RWPE2 (cell line): ENCODE measurements at regions not wholly inside any gene's neighbourhood (a gene's known extent, or its start where the extent isn't known, plus 50 kb on each side); places are given as distances from the start of the nearest gene placed in this dataset.

Experiments
- ATAC-seq: fragments of 200-7000 bp; cut with Tn5 transposase; 3 replicates; pipeline ENCODE4 v1.9.1; 2021; ENCODE audit warnings: low read depth
- DNase-seq: peaks from one replicate; pipeline ENCODE4 v3.0.0-alpha.2; 2020; ENCODE audit warnings: low spot score
- H3K27ac ChIP-seq: fragments of 450-650 bp; 2 replicates; pipeline ENCODE4 v1.5.1; 2017; ENCODE audit warnings: mild to moderate bottlenecking; ENCODE audit not compliant: poor library complexity, severe bottlenecking
- H3K27me3 ChIP-seq: fragments of 250-450 bp; sonication (Bioruptor Pico); 2 replicates; pipeline ENCODE4 v1.5.1; 2021; ENCODE audit warnings: mild to moderate bottlenecking, moderate library complexity; ENCODE audit not compliant: insufficient read depth, poor library complexity, severe bottlenecking
- H3K36me3 ChIP-seq: fragments of 250-450 bp; sonication (Bioruptor Pico); 2 replicates; pipeline ENCODE4 v1.5.1; 2020; ENCODE audit warnings: low read depth, mild to moderate bottlenecking, moderate library complexity
- H3K4me1 ChIP-seq: fragments of 250-450 bp; sonication (Bioruptor Pico); 2 replicates; pipeline ENCODE4 v1.5.1; 2021; ENCODE audit warnings: mild to moderate bottlenecking, moderate library complexity; ENCODE audit not compliant: insufficient read depth, poor library complexity, severe bottlenecking
- H3K4me3 ChIP-seq: fragments of 250-450 bp; sonication (Bioruptor Pico); 2 replicates; pipeline ENCODE4 v1.5.1; 2021; ENCODE audit warnings: mild to moderate bottlenecking, moderate library complexity; ENCODE audit not compliant: severe bottlenecking
- H3K9me3 ChIP-seq: fragments of 250-450 bp; sonication (Bioruptor Pico); 2 replicates; pipeline ENCODE4 v1.5.1; 2021; ENCODE audit warnings: mild to moderate bottlenecking, moderate library complexity; ENCODE audit not compliant: severe bottlenecking
- CTCF ChIP-seq: fragments of 450-650 bp; IDR thresholded peaks from one replicate; pipeline ENCODE4 v1.5.1; 2017; ENCODE audit warnings: mild to moderate bottlenecking, moderate library complexity; ENCODE audit not compliant: poor library complexity, severe bottlenecking

- H3K9me3 ChIP-seq, result no peaks in the 10 kb centered on the region
- no peaks in the 10 kb centered on the region for H3K36me3 ChIP-seq
- DNase-seq (no peak), ATAC-seq (peak; percentile 76)
- no peak overlapping the region for H3K4me3 ChIP-seq
- H3K27me3 ChIP-seq, result no peaks in the 10 kb centered on the region
- no peak for TF ChIP-seq CTCF
- no peak overlapping the region for H3K27ac ChIP-seq
- no peaks in the 10 kb centered on the region for H3K4me1 ChIP-seq
These were observed 129.3 kb upstream of the RASSF8 start for GRCh38 chr12:25829192-25829591.

GRCh38 chr12:25830456-25830855 lies 128.0 kb upstream of the RASSF8 start:
- no peaks in the 10 kb centered on the region for H3K4me1 ChIP-seq
- H3K36me3 ChIP-seq, result no peaks in the 10 kb centered on the region
- H3K9me3 ChIP-seq, result no peaks in the 10 kb centered on the region
- H3K27ac ChIP-seq, result no peak overlapping the region
- ATAC-seq (no peak), DNase-seq (no peak)
- TF ChIP-seq CTCF, result no peak
- no peak overlapping the region for H3K4me3 ChIP-seq
- H3K27me3 ChIP-seq, result no peaks in the 10 kb centered on the region

- no peak for DNase-seq
- Histone ChIP-seq H3K4me1 (no peaks in the 10 kb centered on the region), H3K27ac (no peak overlapping the region), H3K9me3 (no peaks in the 10 kb centered on the region), H3K36me3 (no peaks in the 10 kb centered on the region), H3K27me3 (no peaks in the 10 kb centered on the region), H3K4me3 (no peak overlapping the region)
- no peak for TF ChIP-seq CTCF
- ATAC-seq, result no peak
These were observed 124.8 kb upstream of the RASSF8 start for GRCh38 chr12:25833657-25834056.

- ATAC-seq (no peak), DNase-seq (no peak)
- Histone ChIP-seq H3K9me3 (no peaks in the 10 kb centered on the region), H3K36me3 (no peaks in the 10 kb centered on the region), H3K27me3 (no peaks in the 10 kb centered on the region), H3K4me1 (no peaks in the 10 kb centered on the region), H3K4me3 (no peak overlapping the region), H3K27ac (no peak overlapping the region)
- no peak for TF ChIP-seq CTCF
These were observed 123.1 kb upstream of the RASSF8 start for GRCh38 chr12:25835385-25835784.

- H3K27ac ChIP-seq, result no peak overlapping the region
- no peaks in the 10 kb centered on the region for H3K4me1 ChIP-seq
- H3K27me3 ChIP-seq, result no peaks in the 10 kb centered on the region
- H3K9me3 ChIP-seq, result no peaks in the 10 kb centered on the region
- no peak for ATAC-seq
- no peaks in the 10 kb centered on the region for H3K36me3 ChIP-seq
- DNase-seq, result no peak
- no peak for TF ChIP-seq CTCF
- H3K4me3 ChIP-seq, result no peak overlapping the region
These were observed 120.5 kb upstream of the RASSF8 start for GRCh38 chr12:25838007-25838406.
